ENCODE measurements at regions not wholly inside any gene's neighbourhood (a gene's known extent, or its start where the extent isn't known, plus 50 kb on each side); places are given as distances from the start of the nearest gene placed in this dataset.

- no peak for TF ChIP-seq CTCF (IDR thresholded peaks at IDR 0.05)
- TF ChIP-seq POLR2A (IDR thresholded peaks at IDR 0.05), result no peak
- no peak for TF ChIP-seq EP300 (IDR thresholded peaks at IDR 0.05)
Observed at GRCh38 chr7:41107938-41108448, 594.9 kb downstream of the INHBA start.
